OCI-LY7 (cell line): ENCODE measurements at regions not wholly inside any gene's neighbourhood (a gene's known extent, or its start where the extent isn't known, plus 50 kb on each side); places are given as distances from the start of the nearest gene placed in this dataset.

Experiments
- CTCF ChIP-seq: fragments of 200-600 bp; sonication (generic); conservative IDR thresholded peaks from 2 replicates; pipeline ENCODE4 v1.5.1; 2014; ENCODE audit warnings: mild to moderate bottlenecking, antibody characterized with exemption, low read length, moderate library complexity, mixed read lengths
- EZH2phosphoT487 ChIP-seq: fragments of 200-600 bp; sonication (generic); IDR thresholded peaks from 2 replicates; pipeline ENCODE4 v1.6.1; 2018; ENCODE audit warnings: low read depth, borderline replicate concordance, mild to moderate bottlenecking, mixed run types, antibody characterized with exemption, low read length, moderate library complexity, mixed read lengths

GRCh38 chr13:64845110-64845509, 2385.0 kb downstream of the PCDH9 start:
- TF ChIP-seq CTCF (no peak), EZH2phosphoT487 (no peak)
